ENCODE measurements at regions not wholly inside any gene's neighbourhood (a gene's known extent, or its start where the extent isn't known, plus 50 kb on each side); places are given as distances from the start of the nearest gene placed in this dataset.

- TF ChIP-seq ILF3 (IDR thresholded peaks at IDR 0.05; ENCODE audit: borderline replicate concordance) (no peak), MAZ (CRISPR knock-in tag; conservative IDR thresholded peaks at IDR 0.05 in 1 of 2, IDR thresholded peaks at IDR 0.05 in 1 of 2) (no peak), RBM15 (IDR thresholded peaks at IDR 0.05; ENCODE audit: insufficient read depth, low read length) (no peak), HIVEP1 (CRISPR knock-in tag; IDR thresholded peaks at IDR 0.05) (no peak), ZNF384 (IDR thresholded peaks at IDR 0.05; ENCODE audit: low read depth, low read length) (no peak)
Measured at GRCh38 chr2:120533625-120534024, 187.7 kb downstream of the INHBB start (continued).

- intact Hi-C loops (cut with micrococcal nuclease), result no loop called here
- Histone ChIP-seq H3K27me3 (ENCODE audit: control insufficient read depth in 2 of 2, insufficient read depth in 2 of 2, low read length in 2 of 2) (peaks cover under 1 to 49% of the 10 kb centered on the region in 2 experiments; a peak in 3 of 5 replicates), H4K20me1 (replicated peaks; ENCODE audit: control insufficient read depth, insufficient read depth, low read length) (no peaks in the 10 kb centered on the region), H3K79me2 (ENCODE audit: control insufficient read depth, insufficient read depth, low read length) (no peaks in the 10 kb centered on the region), H3K4me2 (ENCODE audit: insufficient read depth, low read length) (no peak overlapping the region), H3K36me3 (ENCODE audit: control insufficient read depth, insufficient read depth, low read length) (no peaks in the 10 kb centered on the region), H3K9me1 (ENCODE audit: control insufficient read depth, insufficient read depth, low read length) (no peaks in the 10 kb centered on the region), H2AFZ (ENCODE audit: low read depth, low read length) (no peak overlapping the region), H3K4me3 (no peak overlapping the region), H3K27ac (ENCODE audit: extremely low read depth, low read depth, low read length) (no peak overlapping the region), H3K9me3 (replicated peaks; ENCODE audit: control insufficient read depth, insufficient read depth, low read depth, low read length) (no peaks in the 10 kb centered on the region), H3K9ac (ENCODE audit: insufficient read depth in 1 of 2, low read depth in 2 of 2, low read length in 2 of 2) (no peak overlapping the region), H3K4me1 (replicated peaks in 1 of 2; ENCODE audit: control insufficient read depth in 2 of 2, insufficient read depth in 2 of 2, low read length in 2 of 2) (no peaks in the 10 kb centered on the region)
- ChIA-PET CTCF (ENCODE audit: low intra/inter-chr PET ratio) (interaction anchor here (0.6 kb wide), 1 partner anchor 202 kb away, joined by 3 read pairs; no protein-coding TSS in a partner anchor), POLR2A (no interaction called here)
- DNase-seq (ENCODE audit: extremely low read depth in 1 of 4, low spot score in 3 of 4) (no peak), FAIRE-seq (no peak), ATAC-seq (no peak)
- in situ Hi-C loops (cut with MboI), result no loop called here
- 0% methylated on average over 4 of the region's 4 CpGs for WGBS (ENCODE audit: insufficient coverage, low coverage, missing lambda C conversion rate)
- no TSS peak for BruUV-seq (replicated peaks)
- no peak for TF ChIP-seq ZNF696 (CRISPR knock-in tag; conservative IDR thresholded peaks at IDR 0.05)
- no peak for TF ChIP-seq SRSF1 (IDR thresholded peaks at IDR 0.05; ENCODE audit: low read depth, low read length)
Measured at GRCh38 chr2:120534457-120534856, 188.5 kb downstream of the INHBB start.
